Epithelial cell of prostate (primary cell): ENCODE measurements at regions not wholly inside any gene's neighbourhood (a gene's known extent, or its start where the extent isn't known, plus 50 kb on each side); places are given as distances from the start of the nearest gene placed in this dataset.

ENCODE experiments used
- DNase-seq: peaks from one replicate; pipeline ENCODE4 v3.0.0-alpha.2; 2011; ENCODE audit warnings: low read depth, low spot score
- H3K27ac ChIP-seq: fragments of 450-650 bp; 2 replicates; pipeline ENCODE4 v1.5.1; 2017; ENCODE audit warnings: mild to moderate bottlenecking

DNA sequence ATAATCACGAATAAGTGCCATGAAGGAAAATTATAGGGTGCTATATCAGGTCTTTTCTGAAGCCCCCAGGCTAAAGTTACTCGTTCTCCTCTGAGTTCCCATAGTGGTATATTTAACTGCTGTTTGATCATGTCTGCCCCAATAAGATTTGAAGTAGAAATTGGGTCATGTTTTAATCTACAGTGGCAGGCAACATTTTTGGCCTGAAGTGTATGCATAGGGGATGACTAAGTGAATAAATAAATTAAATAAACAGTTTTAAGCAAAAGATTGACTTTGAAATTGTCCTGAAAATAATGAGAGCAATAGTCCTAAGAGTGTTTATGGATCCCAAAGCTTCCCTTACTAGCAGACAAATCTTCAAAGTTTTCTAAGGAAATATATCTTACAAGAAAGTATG lies 500.9 kb downstream of the TNS1 start:
- no peak for DNase-seq
- no peak overlapping the region for H3K27ac ChIP-seq

DNA sequence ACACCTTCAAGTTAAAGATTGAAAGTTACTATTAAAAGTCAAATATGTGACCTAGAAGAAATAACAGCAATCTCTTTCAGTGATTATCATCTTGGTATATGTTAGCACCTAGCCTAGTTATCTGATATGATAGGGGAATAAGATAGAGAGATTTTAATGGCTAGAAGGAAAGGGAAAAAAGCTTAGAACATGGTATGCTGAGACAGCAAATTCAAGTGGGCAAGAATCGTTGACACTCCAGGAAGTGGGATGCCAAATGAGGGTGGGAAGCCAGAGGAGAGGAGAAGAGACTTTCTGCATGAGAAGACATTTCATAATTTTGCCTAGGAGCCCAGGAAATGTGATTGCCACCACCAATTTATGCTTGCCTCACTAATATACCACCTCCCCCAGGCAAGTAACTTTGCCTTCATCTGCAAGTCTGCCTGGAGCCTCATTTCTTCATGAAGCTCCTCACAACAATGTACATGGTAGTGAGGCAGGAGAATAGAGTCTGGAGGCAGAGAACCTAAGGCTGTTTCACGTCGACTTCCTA lies 504.9 kb downstream of the TNS1 start:
- DNase-seq = no peak
- H3K27ac ChIP-seq = no peak overlapping the region

DNA sequence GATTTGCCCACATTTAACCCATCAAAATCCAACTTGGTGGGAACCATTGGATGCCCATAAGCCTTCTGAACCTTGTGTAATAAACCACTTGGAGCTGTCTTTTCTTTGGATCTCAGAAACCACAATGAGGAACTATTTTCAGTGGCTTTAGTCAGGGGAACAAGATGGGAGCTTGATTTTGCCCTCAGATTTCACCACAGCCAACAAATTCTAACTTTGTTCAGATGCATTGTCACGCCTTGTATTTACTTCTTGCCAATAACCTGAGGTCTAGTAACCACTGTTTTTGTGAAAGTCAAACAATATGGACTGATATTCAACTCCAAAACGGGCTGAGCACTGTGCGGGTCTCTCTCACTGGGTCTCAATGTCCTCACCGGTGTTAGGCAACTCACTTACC lies 508.2 kb downstream of the TNS1 start:
- no peak for DNase-seq
- H3K27ac ChIP-seq = no peak overlapping the region

DNA sequence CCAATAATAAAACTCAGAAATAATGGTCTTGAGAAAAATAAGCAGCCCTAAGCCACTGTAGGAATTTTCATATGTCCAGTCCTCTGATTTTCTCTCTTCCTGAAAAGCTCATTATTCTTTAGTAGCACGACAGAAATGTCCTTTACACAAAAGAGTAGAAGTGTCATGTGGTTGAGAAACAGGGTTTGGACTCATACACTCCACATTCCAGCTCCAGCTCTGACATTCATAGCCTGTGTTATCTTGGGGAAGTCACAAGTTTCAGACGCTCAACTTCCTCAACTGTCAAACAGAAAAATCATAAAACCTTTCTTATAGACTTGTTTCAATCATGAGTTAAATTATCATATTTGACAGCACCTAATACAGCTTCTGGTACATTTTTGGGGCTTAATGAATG lies 511.5 kb downstream of the TNS1 start:
- DNase-seq = no peak
- H3K27ac ChIP-seq = no peak overlapping the region

DNA sequence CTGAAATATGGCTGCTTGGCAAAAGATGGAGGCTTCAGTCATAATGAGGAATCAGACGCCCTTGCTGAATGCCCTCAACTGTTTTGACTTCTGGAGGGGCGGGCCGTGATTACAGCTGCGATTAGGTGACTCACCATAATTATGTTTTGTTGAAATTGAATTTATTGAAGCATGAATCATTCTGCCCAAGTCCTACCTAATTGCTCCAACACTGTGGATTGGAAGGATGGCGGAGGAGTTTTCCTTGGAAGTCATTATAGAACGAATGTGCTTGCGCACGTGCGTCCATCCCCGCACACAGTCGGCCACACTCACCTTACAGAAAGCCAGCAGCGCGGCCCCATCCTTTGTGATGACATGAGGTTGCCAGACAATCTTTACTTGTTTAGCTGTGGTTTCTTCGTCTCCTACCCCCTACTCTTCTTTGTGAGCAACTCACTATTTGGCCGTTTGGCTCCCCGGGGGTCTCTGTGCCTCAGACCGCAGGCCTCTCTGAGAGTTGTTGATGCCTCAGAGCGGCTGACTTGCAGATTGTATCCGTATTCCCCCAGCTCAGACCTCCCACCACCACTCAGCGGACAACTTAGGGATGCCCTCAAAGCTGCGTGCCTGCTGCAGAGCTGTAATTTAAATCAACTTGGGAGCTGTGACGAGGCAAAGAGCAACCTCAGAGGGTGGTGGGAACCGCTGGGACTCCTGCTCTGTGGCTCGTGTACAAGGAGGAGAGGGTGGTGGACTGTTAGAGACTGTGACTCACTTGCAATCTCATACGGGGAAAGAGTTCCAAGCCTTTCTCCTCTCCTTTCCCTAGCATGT lies 513.4 kb downstream of the TNS1 start:
- no peak overlapping the region for H3K27ac ChIP-seq
- DNase-seq = no peak

DNA sequence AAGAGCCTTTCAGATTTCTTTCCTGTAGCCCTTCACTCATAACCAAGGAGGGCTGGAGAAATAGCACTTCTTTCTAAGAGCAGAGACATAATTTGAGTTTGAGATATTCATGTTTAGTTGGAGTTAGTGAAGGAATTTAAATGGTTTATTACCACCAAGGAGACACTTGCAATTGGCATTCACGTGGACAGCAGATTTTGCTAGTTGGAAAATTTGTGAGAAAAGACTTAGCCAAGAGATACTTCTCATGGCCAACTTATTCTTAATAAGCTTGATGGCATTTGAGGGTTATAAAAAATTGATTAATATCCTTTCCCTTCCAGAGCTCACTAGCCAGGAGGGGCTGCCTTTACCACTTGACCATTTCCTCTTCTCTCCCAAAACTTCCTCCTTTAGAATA lies 518.7 kb downstream of the TNS1 start:
- DNase-seq = no peak
- no peak overlapping the region for H3K27ac ChIP-seq

DNA sequence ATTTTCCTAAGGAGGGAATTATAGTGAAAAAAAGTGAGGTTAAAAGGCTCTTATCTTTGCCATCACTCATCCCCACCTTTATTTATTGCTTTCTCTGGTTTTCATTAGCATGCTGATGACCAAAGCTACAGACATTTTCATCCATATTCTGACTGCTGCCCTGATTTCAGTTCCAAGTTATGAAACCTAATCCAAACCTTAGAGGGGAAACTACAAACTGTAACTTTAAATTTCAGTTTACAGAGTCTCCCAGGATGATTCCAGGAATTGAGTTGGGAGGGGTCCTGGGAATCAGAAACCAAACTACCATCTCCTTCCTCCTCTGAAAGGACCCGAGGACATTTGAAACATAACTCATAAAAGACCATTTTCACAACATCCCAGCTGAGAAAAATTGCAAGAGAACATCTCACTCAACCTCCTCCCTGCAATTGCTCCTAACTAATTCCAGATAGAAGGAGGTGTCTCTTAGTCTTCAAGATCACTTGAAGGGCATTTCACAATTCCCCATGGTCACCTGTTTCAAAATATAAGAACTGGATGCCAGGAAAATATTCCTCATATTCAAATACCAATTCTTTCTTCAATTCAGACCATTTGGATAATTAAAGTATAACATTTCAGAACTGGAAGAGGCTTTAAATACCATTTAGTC lies 520.6 kb downstream of the TNS1 start:
- no peak overlapping the region for H3K27ac ChIP-seq
- no peak for DNase-seq

DNA sequence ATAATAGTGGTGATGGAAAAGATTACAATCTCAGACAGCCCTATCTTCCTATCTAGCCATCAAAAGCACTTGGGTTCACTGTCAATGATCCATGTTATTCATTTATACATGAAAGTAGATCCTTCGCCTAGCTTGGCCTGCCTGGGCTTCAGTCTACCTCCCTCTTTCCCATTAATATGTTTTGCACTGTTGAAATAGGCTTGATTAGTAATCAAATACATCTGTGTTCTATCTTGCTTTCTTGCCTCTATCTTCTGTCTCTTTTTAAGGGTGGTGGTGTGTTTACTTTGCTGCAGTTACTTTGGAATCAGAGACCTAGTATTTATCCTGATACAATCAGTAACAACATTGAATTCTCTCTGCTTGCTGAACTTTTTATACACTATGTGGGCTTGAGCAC lies 521.2 kb downstream of the TNS1 start:
- DNase-seq = no peak
- H3K27ac ChIP-seq = no peak overlapping the region

DNA sequence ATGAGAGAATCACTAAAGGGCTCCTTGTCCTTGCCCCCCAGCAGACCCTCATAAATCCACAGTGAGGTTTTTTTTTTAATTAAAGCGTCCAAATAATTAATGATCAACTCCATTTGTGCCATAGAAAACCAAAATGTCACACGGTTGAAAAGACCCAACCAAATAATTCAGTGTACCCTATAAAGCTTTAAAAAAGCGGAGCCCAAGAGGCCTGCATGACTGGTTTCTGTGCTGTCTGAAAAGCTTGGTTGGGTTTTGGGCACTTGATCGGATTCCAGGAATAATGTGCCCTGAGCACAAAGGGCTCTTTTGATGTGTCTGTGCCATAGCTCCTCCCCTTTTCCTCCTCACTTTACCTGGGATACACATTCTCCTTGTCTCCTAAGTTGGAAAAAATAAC lies 523.2 kb downstream of the TNS1 start:
- no peak overlapping the region for H3K27ac ChIP-seq
- no peak for DNase-seq

DNA sequence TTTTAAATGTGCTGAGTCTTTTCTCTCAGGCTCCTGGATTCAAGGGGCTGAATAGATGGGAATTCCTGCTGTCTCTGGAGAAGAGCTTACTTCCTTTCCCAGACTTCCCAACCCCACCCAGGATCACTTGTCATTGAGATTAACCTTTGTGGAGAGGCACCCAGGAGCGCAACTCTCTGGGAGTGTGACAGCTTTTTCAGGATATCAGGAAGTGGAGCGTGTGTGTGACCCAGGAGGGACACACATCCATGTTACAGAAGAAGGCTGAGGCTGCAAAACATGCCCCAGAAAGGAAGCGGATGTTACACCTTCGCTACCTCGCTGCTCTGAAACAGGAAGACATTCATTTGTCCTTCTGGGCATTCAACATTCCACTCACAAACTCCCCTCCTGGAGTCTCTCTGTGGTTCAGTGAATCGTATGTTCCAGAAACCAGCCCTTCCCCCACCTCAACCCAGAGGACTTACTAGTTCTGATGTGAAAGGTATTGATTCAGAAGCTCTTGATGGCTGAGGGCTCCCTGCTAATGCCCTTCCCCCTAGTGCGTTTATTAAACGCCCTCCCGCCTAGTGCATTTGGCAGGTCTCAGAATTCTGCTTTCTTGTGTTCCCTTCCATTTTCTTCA lies 523.9 kb downstream of the TNS1 start:
- no peak overlapping the region for H3K27ac ChIP-seq
- DNase-seq = no peak

DNA sequence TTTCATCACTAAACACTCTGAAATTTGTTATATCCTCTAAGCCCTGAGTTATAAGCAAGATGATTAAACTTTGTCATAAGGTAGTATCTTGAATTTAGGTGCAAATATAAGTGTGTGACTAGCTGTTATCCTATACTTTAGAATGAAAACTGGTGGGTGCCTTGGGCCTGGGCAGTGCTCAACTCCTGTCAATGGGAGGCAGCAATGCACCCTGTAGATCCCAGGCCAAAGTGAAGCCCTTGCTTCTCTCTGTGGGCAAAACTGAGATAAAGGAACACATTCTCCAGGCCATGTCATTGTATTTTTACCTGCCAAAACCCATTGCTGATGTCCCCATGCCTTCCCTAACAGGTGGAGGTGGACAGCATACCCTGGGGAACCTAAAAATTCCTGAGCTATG lies 525.2 kb downstream of the TNS1 start:
- DNase-seq = no peak

DNA sequence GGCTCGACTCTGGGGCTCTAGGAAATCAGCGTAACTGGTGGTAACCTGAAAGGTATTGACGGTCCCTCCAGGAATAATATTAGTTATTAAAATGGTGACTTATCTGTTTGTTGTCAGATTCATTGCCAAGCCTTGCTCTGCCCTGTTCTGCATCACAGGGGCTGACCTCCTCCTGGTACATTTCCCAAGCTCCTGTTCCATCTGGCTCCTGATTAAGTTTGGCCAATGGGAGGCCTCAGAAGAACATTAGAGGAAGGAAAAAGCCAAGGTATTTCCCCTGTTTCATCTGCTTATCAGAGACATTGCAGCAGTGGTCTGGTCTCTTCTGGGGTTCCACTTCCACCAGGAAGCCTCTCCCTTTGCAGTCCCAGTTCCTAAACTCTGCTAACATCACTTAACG lies 527.0 kb downstream of the TNS1 start:
- no peak overlapping the region for H3K27ac ChIP-seq
- no peak for DNase-seq

More for the DNA sequence above, 525.2 kb downstream of the TNS1 start:
- no peak overlapping the region for H3K27ac ChIP-seq

DNA sequence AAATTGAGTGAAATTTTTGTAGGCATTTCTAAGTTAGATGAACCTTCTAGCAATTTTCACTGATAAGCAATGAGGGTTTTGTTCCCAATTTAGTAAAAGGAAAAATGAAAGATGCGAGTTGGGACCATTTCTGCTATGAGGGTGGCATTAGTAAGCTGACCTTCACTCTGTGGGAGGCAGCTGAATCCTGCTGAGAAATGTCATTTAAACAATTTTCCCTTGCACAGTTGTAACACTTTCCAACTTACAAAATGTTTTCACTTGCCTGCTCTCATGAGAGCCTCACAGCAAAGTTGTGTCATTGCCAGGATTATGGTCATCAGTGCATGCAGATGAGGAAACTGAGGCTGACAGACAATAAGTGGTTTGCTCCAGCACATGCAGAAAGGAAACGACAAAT lies 527.7 kb downstream of the TNS1 start:
- DNase-seq = no peak
- no peak overlapping the region for H3K27ac ChIP-seq

DNA sequence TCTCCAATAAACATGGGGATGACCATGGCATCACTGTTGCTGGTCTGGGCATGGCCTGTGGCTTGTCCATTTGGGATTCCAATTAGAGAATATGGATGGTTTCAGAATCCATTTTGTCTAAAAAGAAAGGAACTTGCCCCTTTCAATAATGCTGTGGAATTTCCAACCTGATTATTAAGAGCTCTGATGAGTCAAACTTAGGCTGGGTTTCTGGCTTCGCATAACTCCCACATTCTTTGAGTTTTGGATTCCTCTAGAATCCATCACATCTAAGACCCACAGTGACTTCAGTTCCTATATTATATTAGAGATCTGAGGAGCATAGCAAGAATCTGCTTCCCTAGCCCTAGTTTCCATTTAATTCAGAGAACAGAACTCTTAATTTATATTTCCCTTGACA lies 531.5 kb downstream of the TNS1 start:
- H3K27ac ChIP-seq = no peak overlapping the region
- DNase-seq = no peak

DNA sequence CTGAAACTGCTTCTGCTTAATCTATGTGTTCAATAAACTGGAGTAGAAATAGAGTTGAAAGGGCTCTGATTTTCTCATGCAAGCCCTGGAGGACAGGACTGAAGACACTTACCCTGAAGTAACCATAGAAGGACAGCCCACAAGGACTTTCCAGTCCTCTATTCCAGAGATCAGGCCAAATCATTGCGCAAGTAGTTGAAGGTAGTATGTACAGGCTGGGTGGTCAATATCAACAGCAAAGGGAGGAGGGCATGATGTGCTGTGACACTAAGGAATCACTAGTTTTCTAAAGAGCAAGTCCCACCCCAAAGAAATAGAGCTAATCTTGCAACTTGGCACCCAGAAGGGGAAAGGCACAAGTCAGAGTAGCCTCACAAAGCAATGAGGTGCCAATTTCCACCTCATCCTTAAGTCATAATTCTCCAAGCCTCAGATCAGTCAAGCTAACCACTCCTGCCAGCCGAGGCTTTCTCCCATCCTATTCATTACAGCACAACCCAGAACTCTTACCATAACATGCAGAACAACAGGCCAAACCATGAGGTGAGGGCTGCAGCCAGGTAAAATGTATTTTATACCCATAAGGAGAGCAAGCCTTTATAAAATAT lies 533.5 kb downstream of the TNS1 start:
- DNase-seq = no peak
- no peak overlapping the region for H3K27ac ChIP-seq

DNA sequence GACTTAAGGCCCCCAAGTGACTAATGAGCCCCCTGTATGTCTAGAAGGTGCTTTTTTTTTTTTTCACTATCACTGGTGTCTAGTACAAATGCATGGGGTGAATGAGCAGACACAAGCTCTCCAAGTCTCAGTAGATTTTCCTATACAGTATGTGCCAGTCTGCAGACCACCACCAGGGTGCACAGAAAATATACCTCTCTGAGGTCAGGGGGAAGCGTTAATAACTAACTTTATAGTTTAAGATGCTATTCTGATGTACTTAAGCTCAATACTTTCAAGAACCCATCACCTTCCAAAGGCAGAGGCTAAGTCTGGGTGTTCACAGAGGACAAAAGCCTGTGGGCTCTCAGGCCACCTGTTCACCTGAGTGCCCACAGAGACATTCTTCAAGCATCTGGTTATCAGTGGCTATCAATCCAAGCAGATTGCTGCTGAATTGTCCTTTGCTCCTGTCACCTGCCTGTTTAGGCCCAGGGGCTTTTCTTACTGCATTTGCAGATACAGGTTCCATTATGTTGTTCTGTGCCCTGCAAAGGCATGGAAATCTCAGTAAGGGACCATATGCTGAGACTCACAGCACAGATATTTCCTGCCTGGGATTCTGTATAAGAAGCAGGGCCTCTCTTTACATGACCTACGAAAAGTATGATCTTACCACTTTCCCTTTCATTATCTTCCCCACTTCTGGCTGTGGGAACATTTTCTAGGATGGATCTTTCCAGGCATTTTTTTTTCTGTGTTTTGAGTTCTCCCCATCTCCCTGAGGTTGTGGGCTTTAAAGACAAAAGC lies 534.6 kb downstream of the TNS1 start:
- no peak for DNase-seq

DNA sequence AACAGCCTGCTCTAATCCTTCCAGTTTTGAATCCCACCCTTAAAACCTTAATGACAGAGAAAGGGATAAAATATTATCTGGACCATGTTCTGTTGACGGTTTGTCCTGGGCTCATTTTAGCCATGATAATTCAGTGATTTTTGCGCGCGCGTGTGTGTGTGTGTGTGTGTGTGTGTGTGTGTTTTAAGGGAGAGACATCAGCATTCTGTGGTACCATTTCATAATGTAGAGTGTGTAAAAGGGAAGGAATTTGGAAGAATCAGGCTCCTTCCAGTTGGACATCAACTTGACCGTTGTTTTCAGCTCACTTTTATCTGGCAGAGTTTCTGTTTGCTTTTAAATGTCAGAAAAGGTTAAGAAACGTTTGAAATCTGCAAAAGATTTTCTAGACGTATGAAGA lies 535.5 kb downstream of the TNS1 start:
- no peak overlapping the region for H3K27ac ChIP-seq
- DNase-seq = no peak

More for the DNA sequence above, 534.6 kb downstream of the TNS1 start:
- H3K27ac ChIP-seq = no peak overlapping the region

DNA sequence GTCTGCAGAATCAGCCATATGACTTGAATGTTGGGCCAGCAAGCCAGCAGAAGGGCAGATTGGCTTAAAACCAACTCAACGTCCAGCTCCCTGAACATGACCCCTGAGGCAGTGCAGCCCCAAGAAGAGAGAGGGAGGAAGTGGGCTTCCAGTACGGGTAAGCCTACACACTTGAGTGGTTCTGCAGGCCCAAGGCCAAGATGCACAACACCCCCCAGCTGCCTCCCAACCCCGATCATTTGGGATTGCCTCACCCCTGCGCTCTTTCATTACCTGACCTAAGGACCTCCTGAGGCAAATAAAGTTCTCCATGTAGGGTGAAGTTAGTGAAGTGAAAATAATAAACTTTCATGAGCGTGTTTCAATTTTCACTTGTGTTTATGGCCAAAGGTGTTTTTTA lies 536.0 kb downstream of the TNS1 start:
- DNase-seq = no peak
- no peak overlapping the region for H3K27ac ChIP-seq

DNA sequence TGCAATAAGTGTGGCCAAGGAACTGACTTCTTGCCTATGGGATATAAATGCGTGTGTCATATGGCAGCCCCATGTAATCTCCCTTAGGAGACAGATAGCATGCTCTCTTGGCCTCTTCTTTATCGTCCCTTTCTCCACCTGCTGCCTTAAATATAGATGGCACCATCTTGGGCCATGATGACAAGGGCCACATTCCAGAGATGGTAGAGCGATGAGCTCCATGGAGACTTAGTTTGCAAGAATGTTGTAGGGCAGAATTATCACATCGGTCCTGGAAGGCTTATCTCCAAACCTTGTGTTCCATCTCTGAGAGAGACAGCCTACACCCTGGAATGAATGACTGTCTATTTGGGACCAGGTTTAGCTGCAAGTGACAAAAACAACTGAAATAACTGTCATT lies 536.7 kb downstream of the TNS1 start:
- no peak overlapping the region for H3K27ac ChIP-seq
- no peak for DNase-seq

DNA sequence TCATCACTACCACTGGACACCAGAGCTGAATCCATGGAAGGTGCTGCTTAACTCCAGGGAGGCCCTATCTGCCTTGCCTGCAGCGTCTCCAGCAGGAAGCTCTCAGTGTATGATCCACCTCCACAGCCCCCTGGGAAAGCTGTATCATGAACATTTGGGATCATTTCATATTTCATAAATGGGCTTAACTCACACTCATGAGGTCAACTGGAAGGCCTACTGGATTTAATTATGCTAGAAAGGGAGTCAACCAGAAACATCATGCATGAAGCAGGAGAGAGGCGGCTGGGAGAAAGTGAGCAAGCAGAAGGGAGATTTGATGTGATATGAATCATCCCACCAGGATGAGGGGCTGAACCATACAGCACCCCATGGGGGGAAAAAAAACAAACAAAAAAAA lies 537.7 kb downstream of the TNS1 start:
- no peak for DNase-seq
- no peak overlapping the region for H3K27ac ChIP-seq
